Neural cell (in vitro differentiated cells): ENCODE measurements at regions not wholly inside any gene's neighbourhood (a gene's known extent, or its start where the extent isn't known, plus 50 kb on each side); places are given as distances from the start of the nearest gene placed in this dataset.

Experiments used
- CTCF ChIP-seq: fragments of 450-650 bp; IDR thresholded peaks from 2 replicates; pipeline ENCODE4 v1.5.1; 2014; ENCODE audit warnings: antibody characterized with exemption, mild to moderate bottlenecking, moderate library complexity; ENCODE audit not compliant: poor library complexity, severe bottlenecking
- EP300 ChIP-seq: fragments of 450-650 bp; conservative IDR thresholded peaks from 2 replicates; pipeline ENCODE4 v1.6.1; 2014; ENCODE audit warnings: antibody characterized with exemption, mild to moderate bottlenecking, moderate library complexity; ENCODE audit not compliant: poor library complexity, severe bottlenecking
- EZH2 ChIP-seq: fragments of 200-600, 300-800 bp; shearing (Covaris generic), sonication (generic); IDR thresholded peaks from 2 replicates; pipeline ENCODE4 v1.6.1; 2014; ENCODE audit warnings: antibody characterized with exemption, low read length, borderline replicate concordance, mild to moderate bottlenecking; ENCODE audit not compliant: insufficient read depth, poor library complexity, severe bottlenecking
- MXI1 ChIP-seq: fragments of 450-650 bp; conservative IDR thresholded peaks from 2 replicates; pipeline ENCODE4 v1.6.1; 2014; ENCODE audit warnings: antibody characterized with exemption, mild to moderate bottlenecking; ENCODE audit not compliant: poor library complexity, severe bottlenecking
- POLR2AphosphoS5 ChIP-seq: IDR thresholded peaks from 2 replicates; pipeline ENCODE4 v1.6.1; 2012
- REST ChIP-seq: IDR thresholded peaks from 2 replicates; pipeline ENCODE4 v1.6.1; 2012; ENCODE audit warnings: borderline replicate concordance
- SMC3 ChIP-seq: fragments of 450-650 bp; conservative IDR thresholded peaks from 2 replicates; pipeline ENCODE4 v1.6.1; 2014; ENCODE audit warnings: antibody characterized with exemption, mild to moderate bottlenecking, moderate library complexity; ENCODE audit not compliant: poor library complexity
- TAF1 ChIP-seq: IDR thresholded peaks from 2 replicates; pipeline ENCODE4 v1.6.1; 2012; ENCODE audit warnings: low read depth

- TF ChIP-seq REST (no peak), CTCF (no peak), POLR2AphosphoS5 (no peak), MXI1 (no peak), EZH2 (no peak), SMC3 (no peak), TAF1 (no peak), EP300 (no peak)
Measured at GRCh38 chr5:51286046-51286445, 97.2 kb upstream of the ISL1 start.
